Gastrocnemius medialis (tissue), 4 donors: ENCODE measurements at regions not wholly inside any gene's neighbourhood (a gene's known extent, or its start where the extent isn't known, plus 50 kb on each side); places are given as distances from the start of the nearest gene placed in this dataset.

Experiments
- ATAC-seq, 2 donors: fragments of 150-250 bp; one replicate each; pipeline ENCODE4 v1.9.1; 2016
- DNase-seq, 2 donors: peaks; one replicate each; pipeline ENCODE4 v3.0.0-alpha.2; 2019
- H3K27ac ChIP-seq, 4 donors: fragments of 200-600 bp; sonication (generic); 1 replicate in 1 of 4; 2 replicates in 3 of 4; pipeline ENCODE4 v1.5.1; 2016 to 2018; ENCODE audit warnings: mild to moderate bottlenecking in 2 of 4, moderate library complexity in 1 of 4
- H3K27me3 ChIP-seq, 3 donors: fragments of 200-600 bp; sonication (generic) in 2 of 3; 1 replicate in 1 of 3; 2 replicates in 2 of 3; pipeline versions ENCODE4 v1.5.1 to v1.6.0; 2016 to 2019; ENCODE audit warnings: mild to moderate bottlenecking in 1 of 3, moderate library complexity in 1 of 3
- H3K36me3 ChIP-seq, 2 donors: fragments of 200-600 bp; sonication (generic) in 1 of 2; one replicate each; pipeline ENCODE4 v1.5.1; 2017 to 2018
- H3K4me1 ChIP-seq, 2 donors: fragments of 200-600 bp; sonication (generic) in 1 of 2; one replicate each; pipeline ENCODE4 v1.5.1; 2016 to 2017; ENCODE audit warnings: mild to moderate bottlenecking in 2 of 2
- H3K4me3 ChIP-seq, 4 donors: fragments of 200-600 bp; sonication (generic) in 3 of 4; 1 replicate in 1 of 4; 2 replicates in 3 of 4; pipeline ENCODE4 v1.5.1; 2016 to 2019; ENCODE audit warnings: mild to moderate bottlenecking in 2 of 4
- H3K9me3 ChIP-seq, 3 donors: fragments of 200-600 bp; sonication (generic) in 2 of 3; 1 replicate in 1 of 3; 2 replicates in 2 of 3; pipeline ENCODE4 v1.5.1; 2016 to 2019
- POLR2A ChIP-seq, 2 donors: fragments of 450-650 bp; IDR thresholded peaks; one replicate each; pipeline ENCODE4 v1.6.1; 2017; ENCODE audit warnings: antibody characterized with exemption in 2 of 2, mild to moderate bottlenecking in 2 of 2, moderate library complexity in 2 of 2
- in situ Hi-C, 4 donors: fragments of 200-750 bp; cut with MboI; loops; one replicate each; pipeline versions ENCODE4 v1.15.0 to v1.8.0; 2017; ENCODE audit warnings: low sequenced_read_pairs in 4 of 4
- intact Hi-C: fragments of 100-400 bp; cut with DNase I; formaldehyde crosslinking; loops from one replicate; pipeline ENCODE4 v1.15.1; 2023; ENCODE audit warnings: low total_unique reads
- TF ChIP-seq, protein P1 (sequence below), 5 experiments: fragments of 450-650 bp in 3 of 5; fragments of 200-600 bp in 2 of 5; sonication (generic) in 2 of 5; IDR thresholded peaks in 4 of 5; conservative IDR thresholded peaks in 1 of 5; 1 replicate in 4 of 5; 2 replicates in 1 of 5; pipeline ENCODE4 v1.5.1; 2016 to 2019; ENCODE audit warnings: antibody characterized with exemption in 5 of 5, mild to moderate bottlenecking in 3 of 5, moderate library complexity in 3 of 5

GRCh38 chr15:31485431-31485830 lies 158.8 kb downstream of the KLF13 start:
- Histone ChIP-seq H3K4me1 (peaks cover 8 to 21% of the 10 kb centered on the region in 2 donors), H3K36me3 (no peaks in the 10 kb centered on the region), H3K9me3 (no peaks in the 10 kb centered on the region), H3K4me3 (no peak overlapping the region), H3K27me3 (peaks cover 15 to 19% (median 16%) of the 10 kb centered on the region in 3 donors), H3K27ac (no peak overlapping the region)
- DNase-seq (peak in 1 of 2 donors; percentile 8), ATAC-seq (no peak)
- in situ Hi-C loops (loop anchor here (5.0 to 10.0 kb wide), 5 partner anchors 61 to 283 kb away; no protein-coding TSS in a partner anchor), intact Hi-C loops (loop anchor here (5.0 kb wide), 1 partner anchor 158 kb away; the partner anchor contains the start of gene KLF13)
- TF ChIP-seq POLR2A (IDR thresholded peaks at IDR 0.05), result no peak
- TF ChIP-seq, protein P1, sequence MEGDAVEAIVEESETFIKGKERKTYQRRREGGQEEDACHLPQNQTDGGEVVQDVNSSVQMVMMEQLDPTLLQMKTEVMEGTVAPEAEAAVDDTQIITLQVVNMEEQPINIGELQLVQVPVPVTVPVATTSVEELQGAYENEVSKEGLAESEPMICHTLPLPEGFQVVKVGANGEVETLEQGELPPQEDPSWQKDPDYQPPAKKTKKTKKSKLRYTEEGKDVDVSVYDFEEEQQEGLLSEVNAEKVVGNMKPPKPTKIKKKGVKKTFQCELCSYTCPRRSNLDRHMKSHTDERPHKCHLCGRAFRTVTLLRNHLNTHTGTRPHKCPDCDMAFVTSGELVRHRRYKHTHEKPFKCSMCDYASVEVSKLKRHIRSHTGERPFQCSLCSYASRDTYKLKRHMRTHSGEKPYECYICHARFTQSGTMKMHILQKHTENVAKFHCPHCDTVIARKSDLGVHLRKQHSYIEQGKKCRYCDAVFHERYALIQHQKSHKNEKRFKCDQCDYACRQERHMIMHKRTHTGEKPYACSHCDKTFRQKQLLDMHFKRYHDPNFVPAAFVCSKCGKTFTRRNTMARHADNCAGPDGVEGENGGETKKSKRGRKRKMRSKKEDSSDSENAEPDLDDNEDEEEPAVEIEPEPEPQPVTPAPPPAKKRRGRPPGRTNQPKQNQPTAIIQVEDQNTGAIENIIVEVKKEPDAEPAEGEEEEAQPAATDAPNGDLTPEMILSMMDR (IDR thresholded peaks at IDR 0.05 in 4 of 5, conservative IDR thresholded peaks at IDR 0.05 in 1 of 5), result no peak

DNA sequence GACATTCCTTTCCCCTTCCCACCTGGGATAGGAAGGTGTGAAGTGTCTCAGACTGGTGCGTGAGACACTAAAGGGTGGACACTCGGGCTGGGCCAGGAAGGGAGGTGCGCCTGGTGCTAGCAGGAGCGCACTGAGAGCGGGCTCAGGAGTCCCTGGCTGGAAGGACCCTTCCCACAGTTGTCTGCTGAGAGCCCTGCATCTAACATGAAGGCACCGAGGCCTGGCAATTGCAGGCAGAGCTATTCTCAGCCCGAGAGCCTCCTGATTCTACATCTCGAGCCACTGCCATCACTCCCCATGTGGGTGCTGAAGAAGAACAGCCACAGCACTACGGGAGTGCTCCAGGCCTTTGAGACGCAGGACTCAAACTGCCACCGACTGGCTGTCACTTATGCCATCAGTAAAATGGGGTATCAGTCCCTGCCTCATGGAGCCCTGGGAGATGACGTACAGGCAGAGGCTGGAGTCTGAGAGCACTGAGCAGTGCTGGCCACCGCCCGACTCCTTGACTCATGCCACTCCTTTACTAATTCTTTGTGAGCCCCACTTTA lies 159.4 kb downstream of the KLF13 start:
- Histone ChIP-seq H3K4me1 (peaks cover 8 to 21% of the 10 kb centered on the region in 2 donors), H3K27ac (no peak overlapping the region), H3K9me3 (no peaks in the 10 kb centered on the region), H3K4me3 (no peak overlapping the region), H3K27me3 (peaks cover 15 to 19% (median 16%) of the 10 kb centered on the region in 3 donors), H3K36me3 (no peaks in the 10 kb centered on the region)
- TF ChIP-seq, protein P1 (IDR thresholded peaks at IDR 0.05 in 4 of 5, conservative IDR thresholded peaks at IDR 0.05 in 1 of 5), result no peak
- TF ChIP-seq POLR2A (IDR thresholded peaks at IDR 0.05), result no peak
- peak in 1 of 2 donors; percentile 4 for DNase-seq
- intact Hi-C loops, result loop anchor here (5.0 kb wide), 1 partner anchor 159 kb away; the partner anchor contains the start of gene KLF13
- in situ Hi-C loops, result loop anchor here (5.0 to 10.0 kb wide), 5 partner anchors 61 to 284 kb away; no protein-coding TSS in a partner anchor
- no peak for ATAC-seq

GRCh38 chr15:31486506-31486905 lies 159.9 kb downstream of the KLF13 start:
- DNase-seq, result peak in 1 of 2 donors; percentile 3
- H3K36me3 ChIP-seq, result no peaks in the 10 kb centered on the region
- in situ Hi-C loops (loop anchor here (5.0 to 10.0 kb wide), 5 partner anchors 62 to 284 kb away; no protein-coding TSS in a partner anchor), intact Hi-C loops (loop anchor here (5.0 kb wide), 1 partner anchor 159 kb away; the partner anchor contains the start of gene KLF13)
- no peak overlapping the region for H3K27ac ChIP-seq
- no peak for ATAC-seq
- H3K9me3 ChIP-seq, result no peaks in the 10 kb centered on the region
- no peak overlapping the region for H3K4me3 ChIP-seq
- peaks cover 15 to 19% (median 16%) of the 10 kb centered on the region in 3 donors for H3K27me3 ChIP-seq
- TF ChIP-seq, protein P1 (IDR thresholded peaks at IDR 0.05 in 4 of 5, conservative IDR thresholded peaks at IDR 0.05 in 1 of 5), result no peak
- no peak for TF ChIP-seq POLR2A (IDR thresholded peaks at IDR 0.05)
- peaks cover 8 to 21% of the 10 kb centered on the region in 2 donors for H3K4me1 ChIP-seq

GRCh38 chr15:31486906-31487695 lies 160.5 kb downstream of the KLF13 start:
- in situ Hi-C loops (loop anchor here (5.0 to 10.0 kb wide), 5 partner anchors 62 to 285 kb away; no protein-coding TSS in a partner anchor), intact Hi-C loops (loop anchor here (5.0 kb wide), 1 partner anchor 160 kb away; the partner anchor contains the start of gene KLF13)
- Histone ChIP-seq H3K27ac (no peak overlapping the region), H3K27me3 (peaks cover 9 to 14% (median 13%) of the 10 kb centered on the region in 3 donors), H3K36me3 (no peaks in the 10 kb centered on the region), H3K4me1 (peaks cover 8 to 21% of the 10 kb centered on the region in 2 donors), H3K4me3 (no peak overlapping the region), H3K9me3 (no peaks in the 10 kb centered on the region)
- no peak for ATAC-seq
- no peak for TF ChIP-seq POLR2A (IDR thresholded peaks at IDR 0.05)
- TF ChIP-seq, protein P1 (IDR thresholded peaks at IDR 0.05 in 4 of 5, conservative IDR thresholded peaks at IDR 0.05 in 1 of 5), result no peak
- DNase-seq, result peak in 1 of 2 donors; percentile 11
